Stimulated activated CD4-positive, alpha-beta T cell treated with anti-CD3 and anti-CD28 coated beads, Interleukin-15, amount 100 ng/mL, for 24 hours (primary cell): ENCODE measurements at regions not wholly inside any gene's neighbourhood (a gene's known extent, or its start where the extent isn't known, plus 50 kb on each side); places are given as distances from the start of the nearest gene placed in this dataset.

ENCODE experiments used
- DNase-seq: peaks from one replicate; pipeline ENCODE4 v3.0.0-alpha.2; 2020

DNA sequence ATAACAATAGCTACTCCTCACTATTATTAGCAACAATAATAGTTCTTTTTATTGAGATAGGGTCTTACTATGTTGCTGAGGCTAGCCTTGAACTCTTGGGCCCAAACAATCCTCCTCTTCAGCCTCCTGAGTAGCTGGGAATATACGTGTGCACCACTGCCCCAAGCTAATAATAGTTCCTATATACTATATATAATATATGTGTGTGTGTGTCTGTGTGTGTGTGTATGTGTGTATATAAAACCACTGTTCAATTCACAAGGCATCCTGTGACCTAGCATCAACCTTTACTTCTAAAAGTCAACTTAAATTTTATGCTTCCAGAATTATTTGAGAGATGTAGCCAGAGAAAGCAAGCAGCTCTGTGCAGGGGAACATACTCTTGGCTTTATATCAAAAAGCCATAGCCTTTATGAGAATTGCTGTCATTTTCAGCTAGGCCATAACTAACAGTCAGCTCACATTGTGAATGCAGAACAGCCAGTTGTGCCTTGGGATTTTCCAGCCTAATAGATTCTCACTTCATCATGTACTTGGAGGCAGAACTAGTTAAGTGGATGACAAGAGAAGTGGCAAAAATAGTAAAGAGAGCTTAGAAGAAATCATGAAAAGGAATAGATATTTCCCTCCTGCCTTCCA, 665.5 kb downstream of the NYAP2 start:
- DNase-seq: no peak

DNA sequence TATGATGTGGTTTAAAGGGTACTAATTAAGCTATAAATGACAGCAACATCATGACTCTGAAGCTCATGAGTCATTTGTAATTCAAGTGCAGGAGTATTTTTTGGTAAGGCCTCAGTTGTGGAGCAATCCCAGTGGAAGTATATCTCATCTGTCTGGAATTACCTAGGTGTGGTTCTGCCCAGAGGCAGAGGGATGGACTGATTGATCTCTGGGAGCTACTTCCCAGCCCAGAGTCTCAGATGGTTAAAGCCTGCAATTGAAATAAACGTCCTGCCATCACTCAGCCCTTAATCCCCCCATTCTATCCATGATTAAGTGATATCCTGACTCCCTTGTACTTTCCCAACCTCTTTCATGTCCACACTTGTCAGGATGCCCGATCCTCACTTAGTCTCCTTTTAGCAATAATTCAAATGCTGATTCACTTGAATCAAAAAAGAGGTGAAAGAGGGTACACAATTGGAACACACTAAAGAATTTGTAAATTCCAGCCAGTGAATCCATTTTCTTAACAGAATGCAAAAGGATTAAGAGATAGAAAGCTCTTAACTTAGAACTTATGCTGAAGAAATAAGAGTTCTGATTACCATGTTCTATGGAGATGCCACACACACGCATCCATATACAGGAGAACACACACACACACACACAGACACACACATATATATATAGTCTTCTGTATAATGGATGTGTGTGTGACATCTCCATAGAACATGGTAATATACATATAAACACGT, 664.4 kb downstream of the NYAP2 start:
- no peak for DNase-seq

DNA sequence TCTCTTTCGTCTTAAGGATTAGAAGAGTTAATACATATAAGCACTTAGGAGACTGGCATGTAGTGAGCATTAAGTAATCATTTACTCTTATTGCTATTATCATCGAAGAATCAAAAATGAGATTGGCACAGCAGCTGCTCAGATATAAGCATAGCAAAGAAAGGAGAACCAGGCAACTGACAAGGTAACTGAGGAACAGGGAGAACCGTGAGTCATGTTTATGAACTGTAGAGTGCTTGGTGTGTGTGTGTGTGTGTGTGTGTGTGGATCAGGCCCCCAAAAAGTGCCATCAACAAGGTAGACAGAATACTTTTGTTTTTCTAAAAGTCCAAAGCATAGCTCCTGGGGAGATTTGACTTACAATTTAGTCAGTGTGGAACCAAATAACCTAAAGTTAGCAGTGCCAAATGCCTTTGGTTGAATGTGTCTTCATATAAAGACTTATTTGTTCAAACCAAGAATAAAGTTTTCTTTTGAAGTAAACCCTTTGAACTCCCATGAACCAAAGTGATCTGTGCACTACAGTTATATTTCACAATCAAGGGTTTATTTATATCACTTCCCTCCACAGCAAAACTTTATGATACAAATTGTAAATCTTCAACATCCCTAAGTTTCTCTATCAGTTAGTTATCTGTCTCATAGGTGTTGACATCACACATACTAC, 660.6 kb downstream of the NYAP2 start:
- no peak for DNase-seq

DNA sequence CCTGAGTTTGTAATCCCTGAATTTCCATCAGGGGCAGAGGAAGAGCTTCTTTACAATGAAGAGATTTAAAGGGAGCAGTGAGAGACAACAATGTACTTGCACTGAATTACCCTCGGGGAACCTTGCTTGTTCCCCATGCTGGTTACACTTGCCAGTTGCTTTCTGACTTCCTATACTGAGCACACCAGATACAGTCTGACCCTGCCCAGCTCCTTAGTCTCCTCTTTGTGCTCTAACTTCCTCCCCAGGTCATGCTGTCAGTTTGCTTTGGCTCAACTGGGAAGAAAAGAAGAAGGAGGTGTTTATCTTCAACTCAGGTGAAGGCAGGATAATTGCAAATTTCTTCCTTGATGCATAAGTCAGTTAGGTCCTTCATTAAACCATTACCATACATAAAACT, 658.4 kb downstream of the NYAP2 start:
- no peak for DNase-seq

DNA sequence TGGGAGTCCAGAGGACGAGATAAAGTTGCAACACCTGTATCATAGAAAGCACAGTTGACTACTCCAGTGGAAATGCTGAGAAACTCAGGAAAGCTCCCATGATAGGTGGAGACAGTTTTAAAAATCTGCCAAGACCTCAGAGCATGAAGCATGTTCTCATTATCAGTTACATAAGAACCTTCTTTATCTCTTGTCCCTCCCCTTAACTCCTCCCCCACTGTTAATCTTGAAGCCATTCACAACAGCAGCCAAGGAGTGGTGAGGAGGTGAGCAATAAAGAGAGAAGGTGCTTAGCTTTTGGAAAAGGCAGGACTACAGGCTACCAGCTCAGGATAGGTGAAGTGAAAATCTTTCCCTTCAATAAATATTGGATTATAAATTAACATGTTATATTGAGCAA, 657.9 kb downstream of the NYAP2 start:
- DNase-seq: no peak

DNA sequence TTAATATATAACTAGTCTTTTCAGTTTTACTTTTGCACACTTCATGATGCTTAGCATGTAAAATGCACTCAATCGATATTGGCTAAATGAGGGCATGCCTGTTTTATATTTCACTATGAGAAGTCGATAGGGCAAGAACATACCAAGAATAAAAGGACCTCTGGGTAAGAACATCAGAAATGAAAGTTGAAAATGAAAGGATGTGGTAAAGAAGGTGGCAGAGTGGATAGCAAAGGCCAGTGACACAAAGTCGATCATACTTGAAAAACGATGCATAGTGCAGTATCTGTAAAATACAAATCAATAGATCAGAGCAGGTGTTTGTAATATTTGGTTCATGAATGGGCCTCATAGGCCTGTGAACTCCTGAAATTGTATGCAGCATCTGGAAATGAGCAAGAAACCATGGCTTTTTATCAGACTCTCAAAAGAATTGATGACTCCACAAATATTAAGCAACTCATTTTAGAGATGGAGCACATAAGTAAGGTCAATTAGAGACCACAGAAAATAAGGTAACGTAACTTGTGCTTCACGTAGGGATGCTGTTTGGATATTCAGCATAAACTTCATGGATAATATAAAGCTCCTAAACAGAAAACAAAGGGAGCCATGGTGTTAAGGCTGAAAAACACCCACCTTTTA, 653.4 kb downstream of the NYAP2 start:
- DNase-seq: no peak

DNA sequence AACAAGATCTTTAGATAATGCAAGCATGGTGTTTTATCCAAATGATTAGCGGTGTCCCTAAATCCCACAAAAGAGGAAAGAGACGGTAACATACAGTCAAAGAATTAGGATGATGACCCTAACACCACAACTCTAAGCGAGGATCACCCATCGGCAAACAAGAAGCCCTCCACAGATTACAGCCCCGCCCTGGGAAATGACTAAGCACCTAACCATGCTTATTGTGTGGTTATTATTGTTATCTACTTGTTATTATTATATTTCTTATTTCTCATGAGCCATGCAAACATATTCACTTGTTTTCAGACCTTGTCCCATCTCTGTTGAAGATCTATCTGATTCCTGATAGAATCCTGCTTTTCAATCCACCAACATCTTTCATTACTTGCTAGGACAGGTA, 651.3 kb downstream of the NYAP2 start:
- DNase-seq: no peak

DNA sequence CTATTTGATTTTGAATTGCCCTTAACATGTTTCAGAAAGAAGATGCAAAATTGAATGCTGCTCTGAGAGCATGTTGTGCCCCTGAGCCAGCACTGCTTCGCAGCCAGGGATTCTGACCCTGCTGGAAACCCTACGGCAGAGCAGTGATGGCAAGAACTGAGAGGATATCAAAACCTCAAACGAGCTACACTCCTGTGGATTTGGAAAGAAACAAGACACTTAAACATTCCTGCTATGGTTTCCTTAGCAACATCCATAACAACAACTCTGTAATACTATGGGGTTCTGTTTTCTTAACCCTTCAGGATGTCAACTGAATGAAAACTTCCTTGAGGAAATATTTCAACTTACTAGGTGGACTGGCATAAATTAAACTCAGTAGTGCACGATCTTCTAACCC, 649.1 kb downstream of the NYAP2 start:
- no peak for DNase-seq

DNA sequence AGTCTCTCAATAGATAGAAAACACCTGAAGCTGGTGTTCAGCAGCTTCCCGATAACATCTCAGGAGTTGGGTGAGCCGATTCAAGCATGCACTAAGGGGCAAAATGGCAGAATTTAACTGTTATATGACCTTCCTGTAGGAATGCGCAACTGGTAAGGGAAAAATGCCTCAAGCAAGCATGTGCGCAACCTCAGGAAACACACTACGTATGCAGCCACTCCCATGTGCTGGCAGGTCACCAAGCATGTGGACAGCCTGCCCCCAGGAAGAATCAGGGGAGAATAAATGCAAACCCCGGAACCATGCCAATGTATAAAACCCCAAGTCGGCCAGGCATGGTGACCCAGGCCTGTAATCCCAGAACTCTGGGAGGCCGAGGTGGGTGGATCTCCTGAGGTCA, 645.6 kb downstream of the NYAP2 start:
- DNase-seq: no peak

DNA sequence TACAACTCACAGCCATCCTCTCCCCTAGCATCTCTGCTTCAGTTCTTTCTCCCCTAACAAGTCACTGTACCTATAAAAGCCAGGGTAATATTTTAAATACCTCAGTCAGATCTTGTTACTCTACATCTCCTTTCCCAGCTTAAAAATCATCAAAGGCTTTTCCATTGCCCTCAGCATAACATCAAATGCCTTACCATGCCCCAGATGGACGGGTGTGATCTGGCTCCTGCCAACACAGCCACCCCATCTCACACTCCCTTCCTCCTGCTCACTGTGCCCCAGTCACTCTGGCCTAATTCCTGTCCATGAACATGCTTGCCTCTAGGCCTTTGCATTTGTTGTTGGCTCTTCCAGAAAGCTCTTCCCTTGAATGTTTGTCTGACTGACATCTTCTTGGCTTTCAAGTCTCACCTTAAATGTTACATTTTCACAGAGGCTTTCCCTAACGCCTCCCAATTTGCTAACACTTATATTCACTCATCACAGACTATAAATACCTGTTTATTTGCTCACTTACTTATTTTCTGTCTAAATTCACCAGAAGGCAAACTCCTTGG, 640.9 kb downstream of the NYAP2 start:
- DNase-seq: no peak

DNA sequence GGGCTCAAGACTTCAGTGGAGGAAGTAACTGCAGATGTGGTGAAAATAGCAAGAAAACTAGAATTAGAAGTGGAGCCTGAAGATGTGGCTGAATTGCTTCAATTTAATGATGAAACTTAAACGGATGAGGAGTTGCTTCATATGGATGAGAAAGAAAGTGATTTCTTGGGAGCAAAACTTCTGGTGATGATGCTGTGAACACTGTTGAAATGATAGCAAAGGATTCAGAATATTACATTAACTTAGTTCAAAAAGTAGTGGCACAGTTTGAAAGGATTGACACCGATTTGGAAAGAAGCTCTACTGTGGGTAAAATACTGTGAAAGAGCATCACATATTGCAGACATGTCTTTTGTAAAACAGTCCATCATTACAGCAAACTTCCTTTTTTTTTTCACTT, 638.0 kb downstream of the NYAP2 start:
- DNase-seq: no peak

DNA sequence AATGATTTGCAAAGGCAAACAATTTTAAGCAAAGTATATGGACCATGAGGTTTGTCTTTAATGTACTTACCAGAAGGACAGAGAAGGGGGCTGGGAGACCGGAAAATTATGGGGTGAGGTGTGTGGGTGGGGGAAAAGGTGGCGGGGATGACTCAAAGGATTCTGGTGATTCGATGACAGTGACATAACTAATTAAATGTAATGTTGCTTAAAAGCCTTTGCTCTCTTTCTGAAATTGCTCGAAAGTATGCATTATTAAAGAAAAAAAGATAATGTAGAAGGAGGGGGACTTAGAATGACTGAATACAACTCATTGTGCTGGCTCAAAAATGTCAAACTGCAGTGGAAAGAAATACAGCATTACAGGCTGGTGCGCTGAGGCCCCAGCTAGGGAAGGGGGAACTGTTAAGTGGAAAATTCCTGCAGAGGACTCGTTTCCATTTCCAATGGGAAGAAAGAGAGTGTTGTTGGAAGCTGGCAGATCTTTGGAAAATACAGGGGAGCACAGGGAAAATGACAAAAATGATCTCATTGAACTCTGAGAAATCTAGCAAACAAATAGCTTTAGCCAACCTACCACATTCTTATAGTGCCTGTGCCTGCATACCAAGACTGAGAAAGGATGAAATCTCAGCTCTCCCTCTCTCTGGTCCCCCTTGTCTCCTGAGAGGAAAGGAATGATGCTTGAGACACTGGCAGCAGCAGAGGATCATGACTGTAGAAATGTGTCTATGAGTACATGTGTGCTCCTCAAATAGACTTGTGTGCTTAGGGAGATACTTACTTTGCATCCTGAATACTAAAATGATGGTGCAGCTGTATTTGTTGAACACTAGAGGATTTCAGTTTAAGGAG, 632.4 kb downstream of the NYAP2 start:
- peak; percentile 63 for DNase-seq

DNA sequence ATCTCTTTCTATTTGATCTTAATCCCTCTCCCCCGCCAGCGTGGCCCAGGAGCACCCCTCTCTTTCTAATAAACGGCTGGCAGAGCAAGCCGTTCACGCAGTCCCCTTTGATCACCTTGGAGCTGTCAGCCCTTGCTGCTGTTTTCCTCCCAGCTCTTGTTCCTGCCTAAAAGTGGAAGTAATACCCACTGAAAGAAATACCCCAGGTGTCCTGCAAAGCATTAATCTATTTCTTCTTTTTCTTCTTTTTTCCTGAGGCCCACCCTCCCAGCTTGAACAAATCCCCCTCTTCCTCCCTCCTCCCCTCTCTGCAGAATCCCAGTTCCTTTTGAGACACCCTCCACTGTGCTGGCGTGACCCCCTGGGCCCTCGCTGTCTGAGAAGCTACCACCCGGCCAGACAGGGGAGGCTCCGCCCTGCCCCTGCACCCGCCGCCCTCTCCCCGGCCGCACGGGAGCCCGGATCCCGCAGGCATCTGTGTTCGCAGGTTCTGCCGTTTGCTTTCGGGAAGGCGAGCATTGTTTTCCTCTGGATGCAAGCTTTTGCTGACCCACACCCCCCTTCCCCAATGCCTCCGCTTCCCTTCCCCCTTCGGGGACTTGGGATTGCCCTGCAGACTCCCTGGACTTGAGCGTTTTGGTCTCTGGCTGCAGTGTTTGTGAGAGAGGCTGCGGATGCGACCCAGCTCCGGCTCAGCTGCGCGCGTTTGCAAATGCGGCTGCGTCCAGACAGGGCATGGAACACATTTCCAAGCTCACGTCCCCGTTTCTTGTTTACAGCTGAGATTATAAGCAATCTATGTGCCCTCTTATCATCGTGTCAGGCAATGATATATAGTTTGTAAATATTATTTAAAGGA, 631.5 kb downstream of the NYAP2 start:
- DNase-seq: peak; percentile 52

DNA sequence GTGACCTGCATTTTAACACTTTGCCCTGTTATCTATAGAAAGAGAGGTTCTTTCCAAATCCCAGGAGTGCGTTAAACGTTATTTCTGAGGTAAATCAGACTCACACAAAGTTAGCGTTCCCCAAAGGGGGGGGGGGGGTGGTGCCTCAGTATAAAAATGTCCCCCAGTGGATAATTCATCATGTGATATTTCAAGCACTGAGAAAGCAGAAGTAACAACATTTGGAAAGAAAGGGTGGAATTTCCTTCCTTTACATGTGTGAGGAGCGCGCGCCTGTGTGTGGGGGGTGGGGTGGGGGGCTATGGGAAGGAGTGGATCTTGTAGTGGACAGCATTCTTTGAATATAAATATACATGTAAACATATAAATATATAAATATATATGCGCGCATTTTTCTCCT, 630.9 kb downstream of the NYAP2 start:
- DNase-seq: no peak

DNA sequence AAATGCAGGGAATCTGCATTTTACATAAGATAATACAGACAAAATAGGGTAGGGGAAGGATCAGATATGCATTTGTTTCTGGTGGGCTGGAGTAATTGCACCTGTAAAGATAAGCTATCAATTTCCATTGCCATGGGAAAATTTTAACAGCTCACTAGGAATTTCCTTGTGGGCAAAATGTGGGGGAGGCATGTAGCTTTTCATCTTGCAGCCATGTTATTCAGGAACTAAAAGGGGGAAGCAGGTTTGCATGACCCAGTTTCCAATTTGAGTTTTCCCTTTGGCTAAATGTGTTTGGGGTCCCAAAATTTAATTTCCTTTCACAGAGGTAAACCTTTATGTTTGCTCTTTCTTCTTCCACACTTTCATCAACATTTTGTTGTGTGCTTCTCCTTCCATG, 624.4 kb downstream of the NYAP2 start:
- DNase-seq: no peak

DNA sequence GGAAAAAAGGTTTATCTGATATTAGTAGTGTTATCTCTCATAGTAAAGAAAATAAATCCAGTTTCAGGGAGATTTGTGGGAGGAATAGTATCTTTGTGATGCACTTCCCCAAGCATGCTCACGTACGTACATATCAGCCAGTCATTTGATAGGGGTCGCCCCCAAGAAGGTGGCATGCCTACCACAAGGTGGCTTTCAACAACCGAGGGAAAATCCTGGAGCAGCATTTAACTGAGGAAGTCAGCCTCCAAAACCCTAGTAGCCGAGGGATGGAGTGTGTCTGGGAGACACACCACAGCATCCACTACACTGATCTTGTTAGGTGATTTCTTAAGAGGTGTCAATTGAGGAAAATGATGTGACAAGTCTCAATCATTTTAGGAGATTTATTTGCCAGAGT, 623.9 kb downstream of the NYAP2 start:
- no peak for DNase-seq

DNA sequence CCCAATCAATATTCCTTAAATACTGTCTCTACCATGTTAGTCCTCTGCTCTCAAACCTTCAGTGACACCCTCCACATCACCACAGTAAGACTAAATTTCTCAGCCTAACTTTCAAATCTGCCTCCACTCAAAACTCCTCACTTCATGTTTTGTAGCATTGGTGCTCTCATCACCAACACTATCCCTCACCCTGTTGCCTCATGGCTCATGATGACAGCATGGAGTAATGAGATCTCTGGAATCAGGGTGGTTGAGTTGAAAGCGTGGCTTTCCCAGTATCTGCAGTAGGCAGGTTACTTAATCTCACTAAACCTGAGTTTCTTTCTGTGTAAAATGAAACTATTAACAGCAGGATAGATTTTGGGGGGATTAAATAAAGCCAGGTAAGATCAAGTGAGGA, 621.4 kb downstream of the NYAP2 start:
- no peak for DNase-seq

DNA sequence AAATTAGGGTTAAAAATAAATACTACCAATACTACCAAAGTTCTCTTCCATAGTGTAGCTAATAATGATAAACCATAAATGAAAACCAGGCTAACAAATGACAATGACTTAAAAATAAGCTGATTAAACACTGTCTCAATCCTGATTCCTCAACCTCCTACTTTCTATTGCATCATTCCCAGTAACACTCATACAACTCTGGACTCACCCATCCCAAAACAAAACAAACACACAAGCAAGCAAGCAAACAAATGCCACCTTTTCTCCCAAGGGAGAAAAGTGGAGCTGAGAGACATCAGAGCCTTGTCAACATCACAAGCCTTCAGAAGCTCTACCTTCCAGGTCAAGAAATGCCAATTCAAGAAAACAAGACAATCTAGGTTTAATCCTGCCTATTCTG, 620.7 kb downstream of the NYAP2 start:
- DNase-seq: no peak

DNA sequence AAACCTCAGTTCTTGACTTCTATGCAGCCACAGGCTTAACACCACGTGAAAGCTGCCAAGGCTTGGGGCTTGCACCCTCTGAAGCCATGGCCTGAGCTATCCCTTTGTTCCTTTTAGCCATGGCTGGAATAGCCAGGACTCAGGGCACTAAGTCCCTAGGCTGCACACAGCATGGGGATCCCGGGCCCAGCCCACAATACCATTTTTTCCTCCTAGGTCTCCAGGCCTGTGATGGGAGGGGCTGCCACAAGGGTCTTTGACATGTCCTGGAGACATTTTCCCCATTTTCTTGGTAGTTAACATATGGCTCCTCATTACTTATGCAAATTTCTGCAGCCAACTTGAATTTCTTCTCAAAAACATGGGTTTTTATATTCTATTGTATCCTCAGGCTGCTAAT, 619.1 kb downstream of the NYAP2 start:
- no peak for DNase-seq

DNA sequence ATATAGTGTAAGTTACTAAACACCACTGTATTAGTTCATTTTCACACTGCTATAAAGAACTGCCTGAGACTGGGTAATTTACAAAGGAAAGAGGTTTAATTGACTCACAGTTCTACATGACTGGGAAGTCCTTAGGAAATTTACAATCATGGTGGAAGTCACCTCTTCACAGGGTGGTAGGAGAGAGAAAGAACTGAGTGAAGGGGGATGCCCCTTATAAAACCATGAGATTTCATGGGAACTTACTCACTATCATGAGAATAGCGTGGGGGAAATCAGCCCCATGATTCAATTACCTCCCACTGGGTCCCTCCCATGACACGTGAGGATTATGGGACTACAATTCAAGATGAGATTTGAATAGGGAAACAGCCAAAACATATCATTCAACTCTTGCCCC, 618.0 kb downstream of the NYAP2 start:
- peak; percentile 26 for DNase-seq

DNA sequence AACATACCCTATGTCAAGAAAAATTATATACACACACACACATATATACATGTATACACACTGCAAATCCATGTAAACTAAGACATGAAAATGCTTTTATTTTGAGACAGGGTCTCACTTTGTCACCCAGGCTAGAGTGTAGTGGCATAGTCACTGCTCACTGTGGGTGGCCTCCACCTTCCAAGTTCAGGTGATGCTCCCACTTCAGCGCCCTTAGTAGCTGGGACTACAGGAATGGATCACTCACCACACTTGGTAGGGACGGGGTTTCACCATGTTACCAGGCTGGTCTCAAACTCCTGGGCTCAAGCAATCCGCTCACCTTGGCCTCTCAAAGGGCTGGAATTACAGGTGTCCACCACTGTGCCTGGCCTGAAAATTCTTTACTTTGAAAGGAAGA, 617.6 kb downstream of the NYAP2 start:
- no peak for DNase-seq
